CD4-positive, alpha-beta T cell treated with Interleukin-4 for 4 hours (primary cell): ENCODE measurements at regions not wholly inside any gene's neighbourhood (a gene's known extent, or its start where the extent isn't known, plus 50 kb on each side); places are given as distances from the start of the nearest gene placed in this dataset.
"Not testable (repeated sequence)": the region's sequence is repeated elsewhere in the genome, so short reads cannot be mapped to it uniquely, and the experiment has no call there.

Experiments used
- DNase-seq: peaks from one replicate; pipeline ENCODE4 v3.0.0-alpha.2; 2020

- not testable (repeated sequence) for DNase-seq
These were observed 1690.4 kb upstream of the DEFB115 start for GRCh38 chr20:29566901-29567635.

- not testable (repeated sequence) for DNase-seq
These were observed 1689.8 kb upstream of the DEFB115 start for GRCh38 chr20:29567671-29568070.

- not testable (repeated sequence) for DNase-seq
These were observed 1687.3 kb upstream of the DEFB115 start for GRCh38 chr20:29570126-29570525.

- DNase-seq = not testable (repeated sequence)
These were observed 1667.9 kb upstream of the DEFB115 start for GRCh38 chr20:29589530-29589929.

GRCh38 chr20:29604163-29604562, 1653.3 kb upstream of the DEFB115 start:
- not testable (repeated sequence) for DNase-seq

GRCh38 chr20:29606171-29606570, 1651.3 kb upstream of the DEFB115 start:
- DNase-seq = not testable (repeated sequence)

GRCh38 chr20:29629395-29629794, 1628.1 kb upstream of the DEFB115 start:
- DNase-seq = not testable (repeated sequence)
